ENCODE measurements at regions not wholly inside any gene's neighbourhood (a gene's known extent, or its start where the extent isn't known, plus 50 kb on each side); places are given as distances from the start of the nearest gene placed in this dataset.

DNA sequence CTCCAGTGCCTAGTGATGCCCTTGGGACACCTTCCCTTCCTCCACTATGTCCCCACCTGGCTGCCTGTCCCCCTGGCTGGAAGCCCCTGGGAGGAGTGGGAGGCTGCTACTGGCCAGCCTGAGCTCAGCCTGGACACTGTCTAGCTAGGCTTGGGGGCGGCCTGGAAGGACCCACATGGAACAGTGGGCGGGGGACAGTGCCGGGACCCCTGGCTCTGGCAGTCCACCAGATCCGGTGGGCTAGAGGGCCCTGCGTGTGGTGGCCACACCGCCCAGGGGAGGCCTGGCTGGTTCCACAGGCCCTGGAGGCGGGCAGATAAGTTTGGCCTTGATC, 388.0 kb upstream of the TNRC6C start (continued):
- no peak for TF ChIP-seq ZNF121 (CRISPR knock-in tag; IDR thresholded peaks at IDR 0.05)
- TF ChIP-seq GABPB1 (CRISPR knock-in tag; IDR thresholded peaks at IDR 0.05): no peak
- no peak for TF ChIP-seq ARID4B (CRISPR knock-in tag; IDR thresholded peaks at IDR 0.05; ENCODE audit: borderline replicate concordance)

DNA sequence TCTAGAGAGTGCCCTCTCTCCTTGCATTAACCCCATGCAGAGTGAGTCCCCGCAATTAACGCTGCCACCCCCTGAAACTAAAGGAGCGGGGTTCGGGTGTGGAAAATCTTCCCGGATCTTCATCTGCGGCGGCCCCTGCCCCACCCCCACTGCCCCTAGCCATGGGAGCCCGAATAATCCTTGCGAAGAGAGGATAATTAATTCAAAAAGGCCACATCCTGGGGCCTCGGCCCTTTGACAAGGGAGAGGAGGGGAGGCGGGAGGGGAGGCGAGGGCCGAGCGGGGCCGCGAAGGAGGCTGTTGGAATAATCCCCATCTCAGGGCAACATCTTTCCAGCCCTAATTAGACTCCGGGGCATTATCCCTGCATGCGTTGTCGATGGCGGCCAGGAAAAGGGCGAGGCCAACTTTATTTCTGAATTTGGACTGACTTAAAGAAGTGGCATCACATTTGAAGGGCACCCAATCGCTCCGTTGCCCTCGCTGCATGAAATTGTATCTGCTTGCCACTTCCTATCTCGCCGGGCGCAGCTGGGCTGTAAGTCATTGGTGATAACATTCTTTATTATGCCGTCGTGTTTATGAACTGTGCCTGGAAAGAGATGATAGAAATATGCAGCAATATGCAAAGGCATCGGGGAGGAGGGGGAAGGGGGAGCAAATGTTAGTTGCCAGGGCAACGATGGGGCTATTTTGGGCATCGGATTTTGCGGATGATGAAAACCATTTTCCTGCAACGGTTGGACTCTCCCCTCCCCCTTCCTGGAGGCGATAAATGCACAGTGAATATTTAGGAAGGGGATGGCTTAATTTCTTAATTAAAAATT, 387.1 kb upstream of the TNRC6C start:
- peaks cover 4% of the 10 kb centered on the region; the same call in 1 of the 2 replicates for H3K9me3 Mint-ChIP-seq
- ChIA-PET POLR2A (no interaction called here), CTCF (interaction anchor here (0.8 to 2.0 kb wide), 7 partner anchors 16 to 448 kb away, joined by 3 to 6 read pairs (median 4); no protein-coding TSS in a partner anchor)
- no peaks in the 10 kb centered on the region for H3K36me3 Mint-ChIP-seq
- DNase-seq (ENCODE audit: low spot score): no peak
- H3K4me3 Mint-ChIP-seq: peak overlapping the region; percentile 50
- peaks cover 27% of the 10 kb centered on the region for H3K27me3 Mint-ChIP-seq (ENCODE audit: low read depth)
- no peak for TF ChIP-seq SMAD4 (CRISPR knock-in tag; IDR thresholded peaks at IDR 0.05)
- TF ChIP-seq, protein P1, sequence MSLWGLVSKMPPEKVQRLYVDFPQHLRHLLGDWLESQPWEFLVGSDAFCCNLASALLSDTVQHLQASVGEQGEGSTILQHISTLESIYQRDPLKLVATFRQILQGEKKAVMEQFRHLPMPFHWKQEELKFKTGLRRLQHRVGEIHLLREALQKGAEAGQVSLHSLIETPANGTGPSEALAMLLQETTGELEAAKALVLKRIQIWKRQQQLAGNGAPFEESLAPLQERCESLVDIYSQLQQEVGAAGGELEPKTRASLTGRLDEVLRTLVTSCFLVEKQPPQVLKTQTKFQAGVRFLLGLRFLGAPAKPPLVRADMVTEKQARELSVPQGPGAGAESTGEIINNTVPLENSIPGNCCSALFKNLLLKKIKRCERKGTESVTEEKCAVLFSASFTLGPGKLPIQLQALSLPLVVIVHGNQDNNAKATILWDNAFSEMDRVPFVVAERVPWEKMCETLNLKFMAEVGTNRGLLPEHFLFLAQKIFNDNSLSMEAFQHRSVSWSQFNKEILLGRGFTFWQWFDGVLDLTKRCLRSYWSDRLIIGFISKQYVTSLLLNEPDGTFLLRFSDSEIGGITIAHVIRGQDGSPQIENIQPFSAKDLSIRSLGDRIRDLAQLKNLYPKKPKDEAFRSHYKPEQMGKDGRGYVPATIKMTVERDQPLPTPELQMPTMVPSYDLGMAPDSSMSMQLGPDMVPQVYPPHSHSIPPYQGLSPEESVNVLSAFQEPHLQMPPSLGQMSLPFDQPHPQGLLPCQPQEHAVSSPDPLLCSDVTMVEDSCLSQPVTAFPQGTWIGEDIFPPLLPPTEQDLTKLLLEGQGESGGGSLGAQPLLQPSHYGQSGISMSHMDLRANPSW (CRISPR knock-in tag; conservative IDR thresholded peaks at IDR 0.05; ENCODE audit: low read depth): no peak
- no peak for TF ChIP-seq ZNF232 (CRISPR knock-in tag; IDR thresholded peaks at IDR 0.05)
- TF ChIP-seq HMGXB4 (CRISPR knock-in tag; IDR thresholded peaks at IDR 0.05): no peak
- TF ChIP-seq, protein P2, sequence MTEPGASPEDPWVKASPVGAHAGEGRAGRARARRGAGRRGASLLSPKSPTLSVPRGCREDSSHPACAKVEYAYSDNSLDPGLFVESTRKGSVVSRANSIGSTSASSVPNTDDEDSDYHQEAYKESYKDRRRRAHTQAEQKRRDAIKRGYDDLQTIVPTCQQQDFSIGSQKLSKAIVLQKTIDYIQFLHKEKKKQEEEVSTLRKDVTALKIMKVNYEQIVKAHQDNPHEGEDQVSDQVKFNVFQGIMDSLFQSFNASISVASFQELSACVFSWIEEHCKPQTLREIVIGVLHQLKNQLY (CRISPR knock-in tag; IDR thresholded peaks at IDR 0.05): no peak
- TF ChIP-seq SMAD3 (CRISPR knock-in tag; IDR thresholded peaks at IDR 0.05; ENCODE audit: borderline replicate concordance): no peak
- TF ChIP-seq ZNF317 (CRISPR knock-in tag; IDR thresholded peaks at IDR 0.05; ENCODE audit: borderline replicate concordance, low read depth): no peak
- ATAC-seq: peak; percentile 38
- H3K4me1 Mint-ChIP-seq: peaks cover 12% of the 10 kb centered on the region
- no peak overlapping the region for H3K27ac Mint-ChIP-seq

DNA sequence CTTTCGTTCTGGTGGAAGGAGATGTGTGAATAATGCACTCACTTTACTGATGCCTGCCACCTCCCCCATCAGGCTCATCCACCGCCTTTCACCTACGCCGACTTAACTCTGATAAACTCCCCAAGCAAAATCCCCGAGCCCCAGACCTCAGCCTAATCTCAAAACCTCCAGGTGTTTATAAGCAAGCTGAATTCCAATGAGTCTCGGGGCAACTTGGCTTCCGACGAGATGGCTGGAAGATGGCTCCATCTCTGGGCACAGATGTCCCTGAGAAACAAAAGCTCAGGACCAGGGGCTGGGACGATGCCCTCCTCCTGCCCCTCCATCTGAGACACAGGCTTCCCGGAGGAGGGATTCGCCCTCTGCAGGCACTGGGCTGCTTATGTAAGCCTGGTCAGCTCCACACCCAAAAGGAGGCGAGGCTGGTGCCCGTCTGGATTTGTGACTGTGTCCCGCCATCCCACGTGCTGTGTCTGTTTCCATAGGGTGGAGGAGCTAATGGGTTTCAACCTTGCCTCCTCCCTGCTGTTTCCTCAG, 386.4 kb upstream of the TNRC6C start:
- ChIA-PET POLR2A (interaction anchor here (0.6 kb wide), 1 partner anchor 25 kb away, joined by 3 read pairs; no protein-coding TSS in a partner anchor), CTCF (interaction anchor here (0.5 to 2.0 kb wide), 8 partner anchors 17 to 447 kb away, joined by 3 to 6 read pairs (median 4); no protein-coding TSS in a partner anchor)
- ATAC-seq: peak; percentile 69
- no peak for DNase-seq (ENCODE audit: low spot score)
- H3K27me3 Mint-ChIP-seq (ENCODE audit: low read depth): peaks cover 27% of the 10 kb centered on the region
- TF ChIP-seq JAZF1 (CRISPR knock-in tag; IDR thresholded peaks at IDR 0.05) (no peak), PRRX2 (CRISPR knock-in tag; IDR thresholded peaks at IDR 0.05) (no peak), AR (CRISPR knock-in tag; IDR thresholded peaks at IDR 0.05) (no peak), CDX4 (CRISPR knock-in tag; IDR thresholded peaks at IDR 0.05; ENCODE audit: borderline replicate concordance) (no peak), ELF4 (CRISPR knock-in tag; IDR thresholded peaks at IDR 0.05; ENCODE audit: low read depth) (no peak), ZNF671 (CRISPR knock-in tag; IDR thresholded peaks at IDR 0.05) (no peak)
- TF ChIP-seq, protein P3, sequence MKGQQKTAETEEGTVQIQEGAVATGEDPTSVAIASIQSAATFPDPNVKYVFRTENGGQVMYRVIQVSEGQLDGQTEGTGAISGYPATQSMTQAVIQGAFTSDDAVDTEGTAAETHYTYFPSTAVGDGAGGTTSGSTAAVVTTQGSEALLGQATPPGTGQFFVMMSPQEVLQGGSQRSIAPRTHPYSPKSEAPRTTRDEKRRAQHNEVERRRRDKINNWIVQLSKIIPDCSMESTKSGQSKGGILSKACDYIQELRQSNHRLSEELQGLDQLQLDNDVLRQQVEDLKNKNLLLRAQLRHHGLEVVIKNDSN (CRISPR knock-in tag; IDR thresholded peaks at IDR 0.05): no peak
- H3K4me1 Mint-ChIP-seq: peaks cover 12% of the 10 kb centered on the region
- H3K9me3 Mint-ChIP-seq: peaks cover 4% of the 10 kb centered on the region; the same call in 1 of the 2 replicates
- H3K27ac Mint-ChIP-seq: no peak overlapping the region
- H3K4me3 Mint-ChIP-seq: peak overlapping the region; percentile 50
- H3K36me3 Mint-ChIP-seq: no peaks in the 10 kb centered on the region

Data from WTC11 (cell line).